Body of pancreas (tissue), 4 donors: ENCODE measurements at regions not wholly inside any gene's neighbourhood (a gene's known extent, or its start where the extent isn't known, plus 50 kb on each side); places are given as distances from the start of the nearest gene placed in this dataset.

Source experiments
- ATAC-seq: fragments of 150-250 bp; one replicate; pipeline ENCODE4 v1.9.1; 2016
- DNase-seq, 4 donors: peaks; one replicate each; pipeline ENCODE4 v3.0.0-alpha.2; 2019
- H3K27ac ChIP-seq, 4 donors: fragments of 200-600 bp; sonication (generic); 1 replicate in 3 of 4; 2 replicates in 1 of 4; pipeline versions ENCODE4 v1.5.1 to v1.6.1; 2016 to 2019; ENCODE audit warnings: mild to moderate bottlenecking in 1 of 4, mixed read lengths in 1 of 4, moderate library complexity in 1 of 4
- H3K27me3 ChIP-seq, 2 donors: fragments of 200-600 bp; sonication (generic); one replicate each; pipeline ENCODE4 v1.6.0; 2016; ENCODE audit warnings: mild to moderate bottlenecking in 1 of 2
- H3K36me3 ChIP-seq, 2 donors: fragments of 200-600 bp; sonication (generic); replicated peaks in 1 of 2; 2 replicates each; pipeline ENCODE4 v1.5.1; 2016; ENCODE audit warnings: low read depth in 2 of 2; ENCODE audit not compliant: insufficient read depth in 1 of 2
- H3K4me1 ChIP-seq: fragments of 200-600 bp; sonication (generic); one replicate; pipeline ENCODE4 v1.6.0; 2016
- H3K4me3 ChIP-seq, 2 donors: fragments of 200-600 bp; sonication (generic); 1 replicate in 1 of 2; 2 replicates in 1 of 2; pipeline ENCODE4 v1.5.1; 2016 to 2019
- H3K9me3 ChIP-seq, 3 donors: fragments of 200-600 bp; sonication (generic); 1 replicate in 2 of 3; 2 replicates in 1 of 3; pipeline ENCODE4 v1.5.1; 2016
- CTCF ChIP-seq, 7 experiments: fragments of 450-650 bp in 4 of 7; fragments of 200-600 bp in 3 of 7; sonication (generic) in 3 of 7; IDR thresholded peaks; one replicate each; pipeline ENCODE4 v1.5.1; 2016 to 2019; ENCODE audit warnings: antibody characterized with exemption in 7 of 7
- POLR2A ChIP-seq, 3 donors: fragments of 450-650 bp; IDR thresholded peaks; one replicate each; pipeline ENCODE4 v1.6.1; 2016; ENCODE audit warnings: antibody characterized with exemption in 3 of 3, mild to moderate bottlenecking in 2 of 3
- WGBS, 2 donors: methylation state at CpG; one replicate each; pipeline ENCODE4 v1.1.5; 2017; 5-methylcytosine and 5-hydroxymethylcytosine counted together
- intact Hi-C: fragments of 100-400 bp; cut with DNase I; formaldehyde crosslinking; loops from one replicate; pipeline ENCODE4 v1.15.1; 2023

DNA sequence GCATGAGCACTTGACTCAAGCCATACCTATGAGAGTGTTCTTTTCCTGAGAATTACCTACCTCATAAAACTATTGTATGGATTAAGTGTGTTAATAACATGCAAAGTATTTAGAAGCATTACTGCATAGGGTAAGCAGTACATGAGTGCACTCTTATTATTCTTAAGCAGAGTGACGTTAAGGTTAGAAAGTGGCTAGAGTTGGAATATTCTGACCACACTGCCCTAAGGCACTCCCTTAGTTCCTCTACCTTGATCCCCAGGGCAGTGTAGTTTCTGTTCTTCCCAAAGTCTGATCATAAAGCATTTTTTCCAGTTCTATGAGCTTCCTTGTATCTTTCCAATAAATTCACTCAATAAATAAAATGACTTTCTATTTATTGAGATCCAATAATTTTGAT is 189.2 kb downstream of the PCSK1 start:
- peaks cover 61% of the 10 kb centered on the region for H3K4me1 ChIP-seq

DNA sequence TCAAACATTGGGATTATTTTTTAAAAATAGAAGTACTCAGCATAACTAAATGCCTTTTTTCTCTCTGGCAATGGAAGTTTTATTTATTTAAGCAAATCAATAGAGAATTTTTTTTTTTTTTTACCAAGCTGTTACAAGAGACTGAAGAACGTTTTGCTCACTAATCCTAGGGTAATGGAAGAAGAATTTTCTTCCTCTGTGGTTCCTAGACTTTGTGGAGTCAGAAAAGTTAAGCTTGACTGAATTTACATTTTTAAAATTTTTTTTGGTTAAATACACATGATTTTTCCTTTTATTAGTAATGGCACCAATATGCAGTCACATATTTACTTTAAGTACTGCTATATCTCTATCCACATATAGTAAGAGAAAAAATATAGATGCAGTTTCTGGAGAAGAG is 189.8 kb downstream of the PCSK1 start:
- DNase-seq (no peak), ATAC-seq (no peak)
- intact Hi-C loops: no loop called here
- Histone ChIP-seq H3K27ac (no peak overlapping the region), H3K27me3 (no peaks in the 10 kb centered on the region), H3K4me3 (no peak overlapping the region), H3K36me3 (no peaks in the 10 kb centered on the region), H3K9me3 (no peaks in the 10 kb centered on the region), H3K4me1 (peaks cover 57% of the 10 kb centered on the region)
- TF ChIP-seq CTCF (IDR thresholded peaks at IDR 0.05) (no peak), POLR2A (IDR thresholded peaks at IDR 0.05) (no peak)
- WGBS, 2 donors: 7 to 22% methylated on average over 1 of the region's 1 CpG

More for the DNA sequence above, 189.2 kb downstream of the PCSK1 start:
- intact Hi-C loops: no loop called here
- no peak for ATAC-seq
- Histone ChIP-seq H3K27me3 (no peaks in the 10 kb centered on the region), H3K9me3 (no peaks in the 10 kb centered on the region), H3K36me3 (no peaks in the 10 kb centered on the region), H3K4me3 (no peak overlapping the region), H3K27ac (peak overlapping the region in 1 of 4 donors; percentile 65)
- TF ChIP-seq CTCF (IDR thresholded peaks at IDR 0.05) (no peak), POLR2A (IDR thresholded peaks at IDR 0.05) (no peak)
- DNase-seq: no peak
- WGBS, 2 donors: 58 to 68% methylated on average over 1 of the region's 1 CpG

DNA sequence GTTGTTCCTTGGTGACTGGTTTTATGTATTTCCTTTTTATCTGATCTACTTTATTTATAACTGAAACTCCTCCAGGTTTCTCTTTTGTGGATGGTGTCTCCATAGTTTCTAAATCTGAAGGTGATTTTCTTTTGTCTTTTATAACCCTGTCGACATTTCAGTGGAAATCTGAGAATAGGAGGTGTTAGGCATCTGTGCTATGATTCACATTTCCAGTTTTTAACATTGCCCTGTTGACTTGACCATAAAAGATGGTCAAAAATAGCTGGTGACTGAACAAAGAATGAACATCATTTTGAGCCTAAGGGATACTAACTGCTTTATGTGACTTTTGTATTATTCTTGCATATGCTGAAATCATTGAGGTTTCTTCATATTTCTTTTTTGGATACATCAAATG is 190.5 kb downstream of the PCSK1 start:
- no peaks in the 10 kb centered on the region for H3K9me3 ChIP-seq
- DNase-seq (no peak), ATAC-seq (no peak)
- H3K4me1 ChIP-seq: peaks cover 51% of the 10 kb centered on the region
- intact Hi-C loops: no loop called here
- H3K4me3 ChIP-seq: no peak overlapping the region
- TF ChIP-seq POLR2A (IDR thresholded peaks at IDR 0.05) (no peak), CTCF (IDR thresholded peaks at IDR 0.05) (no peak)
- WGBS, 2 donors: 79 to 89% methylated on average over 1 of the region's 1 CpG
- no peaks in the 10 kb centered on the region for H3K36me3 ChIP-seq
- H3K27ac ChIP-seq: no peak overlapping the region
- H3K27me3 ChIP-seq: no peaks in the 10 kb centered on the region

GRCh38 chr5:96236831-96237230 is 196.2 kb downstream of the PCSK1 start:
- DNase-seq (no peak), ATAC-seq (no peak)
- no peaks in the 10 kb centered on the region for H3K9me3 ChIP-seq
- TF ChIP-seq POLR2A (IDR thresholded peaks at IDR 0.05) (no peak), CTCF (IDR thresholded peaks at IDR 0.05) (no peak)
- H3K4me3 ChIP-seq: no peak overlapping the region
- H3K4me1 ChIP-seq: no peaks in the 10 kb centered on the region
- H3K27ac ChIP-seq: no peak overlapping the region
- no peaks in the 10 kb centered on the region for H3K36me3 ChIP-seq
- WGBS, 2 donors: 100% methylated on average over 1 of the region's 1 CpG
- intact Hi-C loops: no loop called here
- H3K27me3 ChIP-seq: no peaks in the 10 kb centered on the region

GRCh38 chr5:96236051-96236450 is 197.0 kb downstream of the PCSK1 start:
- Histone ChIP-seq H3K36me3 (no peaks in the 10 kb centered on the region), H3K4me1 (no peaks in the 10 kb centered on the region), H3K27ac (peak overlapping the region in 1 of 4 donors; percentile 2), H3K9me3 (no peaks in the 10 kb centered on the region), H3K27me3 (no peaks in the 10 kb centered on the region), H3K4me3 (no peak overlapping the region)
- WGBS, 2 donors: 92 to 93% methylated on average over 1 of the region's 1 CpG
- ATAC-seq (no peak), DNase-seq (no peak)
- TF ChIP-seq POLR2A (IDR thresholded peaks at IDR 0.05): no peak
- TF ChIP-seq CTCF (IDR thresholded peaks at IDR 0.05): no peak
- intact Hi-C loops: no loop called here
